DOHH2 (cell line): ENCODE measurements at regions not wholly inside any gene's neighbourhood (a gene's known extent, or its start where the extent isn't known, plus 50 kb on each side); places are given as distances from the start of the nearest gene placed in this dataset.

Experiments used
- H3F3A ChIP-seq: fragments of 200-600 bp; sonication (generic), shearing (Covaris generic); 2 replicates; pipeline ENCODE4 v1.6.0; 2016; ENCODE audit warnings: antibody characterized with exemption, mild to moderate bottlenecking; ENCODE audit not compliant: control insufficient read depth, insufficient read depth
- H3K27ac ChIP-seq: fragments of 200-600 bp; sonication (generic); 2 replicates; pipeline ENCODE4 v1.5.1; 2014; ENCODE audit warnings: low read depth, mild to moderate bottlenecking, low read length, moderate library complexity
- H3K27me3 ChIP-seq: fragments of 200-600 bp; sonication (generic); 2 replicates; pipeline ENCODE4 v1.6.1; 2014; ENCODE audit warnings: mild to moderate bottlenecking, low read length, mixed read lengths; ENCODE audit not compliant: control insufficient read depth
- H3K36me3 ChIP-seq: fragments of 200-600 bp; sonication (generic); 2 replicates; pipeline ENCODE4 v1.6.1; 2014; ENCODE audit warnings: mild to moderate bottlenecking, low read length, moderate library complexity, mixed read lengths; ENCODE audit not compliant: control insufficient read depth
- H3K4me1 ChIP-seq: fragments of 200-600 bp; sonication (generic); 2 replicates; pipeline ENCODE4 v1.6.1; 2014; ENCODE audit warnings: mild to moderate bottlenecking, low read length, mixed read lengths; ENCODE audit not compliant: control insufficient read depth
- H3K4me2 ChIP-seq: fragments of 200-600 bp; sonication (generic); 2 replicates; pipeline ENCODE4 v1.6.0; 2014; ENCODE audit warnings: mild to moderate bottlenecking, low read length, moderate library complexity
- H3K4me3 ChIP-seq: fragments of 200-600 bp; sonication (generic); 2 replicates; pipeline ENCODE4 v1.5.1; 2014; ENCODE audit warnings: mild to moderate bottlenecking, low read length, mixed read lengths
- H3K79me2 ChIP-seq: fragments of 200-600 bp; sonication (generic); 2 replicates; pipeline ENCODE4 v1.6.1; 2014; ENCODE audit warnings: mild to moderate bottlenecking, low read length, mixed read lengths; ENCODE audit not compliant: control insufficient read depth
- H3K9me2 ChIP-seq: fragments of 200-600 bp; sonication (generic); replicated peaks from 2 replicates; pipeline ENCODE4 v1.6.1; 2014; ENCODE audit warnings: mild to moderate bottlenecking, low read length, mixed read lengths; ENCODE audit not compliant: control insufficient read depth
- H3K9me3 ChIP-seq: fragments of 200-600 bp; sonication (generic); 2 replicates; pipeline ENCODE4 v1.6.1; 2014; ENCODE audit warnings: antibody characterized with exemption, low read length, mixed read lengths; ENCODE audit not compliant: control insufficient read depth, insufficient read depth
- H4K20me1 ChIP-seq: fragments of 200-600 bp; sonication (generic); 2 replicates; pipeline ENCODE4 v1.6.0; 2014; ENCODE audit warnings: low read depth, mild to moderate bottlenecking, antibody characterized with exemption, low read length, moderate library complexity; ENCODE audit not compliant: control insufficient read depth, insufficient read depth
- EZH2phosphoT487 ChIP-seq: fragments of 200-600 bp; sonication (generic); IDR thresholded peaks from 2 replicates; pipeline ENCODE4 v1.6.1; 2017; ENCODE audit warnings: borderline replicate concordance, mild to moderate bottlenecking, antibody characterized with exemption, low read length, moderate library complexity, mixed read lengths
- TF ChIP-seq, protein P1 (sequence below): fragments of 200-600 bp; sonication (generic); IDR thresholded peaks from one replicate; pipeline ENCODE4 v1.5.1; 2014; ENCODE audit warnings: antibody characterized with exemption, mild to moderate bottlenecking, low read depth, low read length; ENCODE audit not compliant: poor library complexity, severe bottlenecking

- H3K4me3 ChIP-seq, result no peak overlapping the region
- no peaks in the 10 kb centered on the region for H3K4me1 ChIP-seq
- TF ChIP-seq, protein P1, sequence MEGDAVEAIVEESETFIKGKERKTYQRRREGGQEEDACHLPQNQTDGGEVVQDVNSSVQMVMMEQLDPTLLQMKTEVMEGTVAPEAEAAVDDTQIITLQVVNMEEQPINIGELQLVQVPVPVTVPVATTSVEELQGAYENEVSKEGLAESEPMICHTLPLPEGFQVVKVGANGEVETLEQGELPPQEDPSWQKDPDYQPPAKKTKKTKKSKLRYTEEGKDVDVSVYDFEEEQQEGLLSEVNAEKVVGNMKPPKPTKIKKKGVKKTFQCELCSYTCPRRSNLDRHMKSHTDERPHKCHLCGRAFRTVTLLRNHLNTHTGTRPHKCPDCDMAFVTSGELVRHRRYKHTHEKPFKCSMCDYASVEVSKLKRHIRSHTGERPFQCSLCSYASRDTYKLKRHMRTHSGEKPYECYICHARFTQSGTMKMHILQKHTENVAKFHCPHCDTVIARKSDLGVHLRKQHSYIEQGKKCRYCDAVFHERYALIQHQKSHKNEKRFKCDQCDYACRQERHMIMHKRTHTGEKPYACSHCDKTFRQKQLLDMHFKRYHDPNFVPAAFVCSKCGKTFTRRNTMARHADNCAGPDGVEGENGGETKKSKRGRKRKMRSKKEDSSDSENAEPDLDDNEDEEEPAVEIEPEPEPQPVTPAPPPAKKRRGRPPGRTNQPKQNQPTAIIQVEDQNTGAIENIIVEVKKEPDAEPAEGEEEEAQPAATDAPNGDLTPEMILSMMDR, result no peak
- TF ChIP-seq EZH2phosphoT487, result no peak
- no peaks in the 10 kb centered on the region for H3K36me3 ChIP-seq
- no peak overlapping the region for H3K4me2 ChIP-seq
- H3K79me2 ChIP-seq, result no peaks in the 10 kb centered on the region
- no peak overlapping the region for H3K27ac ChIP-seq
- no peaks in the 10 kb centered on the region for H3K9me2 ChIP-seq
- H3K27me3 ChIP-seq, result no peaks in the 10 kb centered on the region
- no peaks in the 10 kb centered on the region for H3K9me3 ChIP-seq
- H4K20me1 ChIP-seq, result no peaks in the 10 kb centered on the region
- no peaks in the 10 kb centered on the region for H3F3A ChIP-seq
These were observed 318.4 kb upstream of the ZNF608 start for GRCh38 chr5:125064621-125065438.

DNA sequence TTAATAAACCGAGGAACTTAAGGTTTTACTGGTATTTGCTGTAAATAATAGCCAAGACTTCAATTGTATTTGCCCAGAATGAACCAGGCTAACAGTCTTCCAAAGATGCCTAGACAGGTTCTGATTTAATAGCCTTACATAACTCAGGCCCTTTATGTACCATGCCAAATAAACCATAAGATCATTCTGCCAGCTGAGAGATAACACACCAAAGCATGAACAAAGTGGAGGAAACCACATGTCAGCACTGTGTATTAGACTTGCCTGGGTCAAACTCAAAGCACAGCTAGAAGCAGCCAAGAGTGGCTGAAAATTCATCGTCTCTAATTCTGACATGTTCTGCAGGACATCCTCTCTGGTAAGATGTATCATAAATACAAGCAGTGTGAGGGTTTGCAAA lies 319.3 kb upstream of the ZNF608 start:
- no peaks in the 10 kb centered on the region for H3K9me2 ChIP-seq
- H3K79me2 ChIP-seq, result no peaks in the 10 kb centered on the region
- TF ChIP-seq, protein P1, result no peak
- no peak for TF ChIP-seq EZH2phosphoT487
- H3K27me3 ChIP-seq, result no peaks in the 10 kb centered on the region
- no peak overlapping the region for H3K4me3 ChIP-seq
- H3K36me3 ChIP-seq, result no peaks in the 10 kb centered on the region
- no peaks in the 10 kb centered on the region for H3K4me1 ChIP-seq
- no peaks in the 10 kb centered on the region for H3K9me3 ChIP-seq
- H4K20me1 ChIP-seq, result no peaks in the 10 kb centered on the region
- H3K4me2 ChIP-seq, result no peak overlapping the region
- H3K27ac ChIP-seq, result no peak overlapping the region
- no peaks in the 10 kb centered on the region for H3F3A ChIP-seq

DNA sequence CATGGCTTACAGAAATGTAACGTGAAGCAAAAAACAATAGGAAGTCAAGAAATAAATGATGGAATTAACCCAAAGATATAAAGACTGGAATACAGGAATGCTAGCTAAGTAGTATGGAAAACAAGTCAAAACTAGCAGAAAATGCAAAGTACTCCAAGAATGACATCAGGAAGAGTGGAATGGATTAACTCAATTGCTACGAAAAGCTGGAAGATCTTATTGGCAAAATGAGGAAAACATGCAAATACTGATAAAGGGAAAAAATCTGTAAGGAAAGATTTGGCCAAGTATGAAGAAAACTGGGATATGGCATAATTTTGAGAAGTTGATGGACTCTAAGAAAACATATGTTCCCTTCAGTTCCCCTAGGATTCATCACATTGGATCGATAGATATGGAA lies 324.5 kb upstream of the ZNF608 start:
- no peak overlapping the region for H3K4me3 ChIP-seq
- H3K9me2 ChIP-seq, result no peaks in the 10 kb centered on the region
- H3K4me2 ChIP-seq, result no peak overlapping the region
- TF ChIP-seq, protein P1, result no peak
- no peak for TF ChIP-seq EZH2phosphoT487
- H3K27me3 ChIP-seq, result no peaks in the 10 kb centered on the region
- H3K27ac ChIP-seq, result no peak overlapping the region
- no peaks in the 10 kb centered on the region for H3K79me2 ChIP-seq
- no peaks in the 10 kb centered on the region for H3K36me3 ChIP-seq
- no peaks in the 10 kb centered on the region for H3K4me1 ChIP-seq
- peaks cover 8% of the 10 kb centered on the region; the same call in 1 of the 2 replicates for H3K9me3 ChIP-seq
- H3F3A ChIP-seq, result no peaks in the 10 kb centered on the region
- H4K20me1 ChIP-seq, result no peaks in the 10 kb centered on the region
